Stimulated activated CD8-positive, alpha-beta memory T cell treated with anti-CD3 and anti-CD28 coated beads, Interleukin-12 subunit alpha, Interleukin-12 subunit beta, amount 100 ng/mL, for 4 hours (primary cell): ENCODE measurements at regions not wholly inside any gene's neighbourhood (a gene's known extent, or its start where the extent isn't known, plus 50 kb on each side); places are given as distances from the start of the nearest gene placed in this dataset.

Experiments
- DNase-seq: peaks from one replicate; pipeline ENCODE4 v3.0.0-alpha.2; 2020; ENCODE audit warnings: low read depth

- no peak for DNase-seq
Observed at GRCh38 chr6:28737750-28738395, 185.9 kb downstream of the TRIM27 start.

GRCh38 chr6:28738396-28738765 lies 185.4 kb downstream of the TRIM27 start:
- DNase-seq = no peak

- DNase-seq = no peak
Observed at GRCh38 chr6:28741363-28741762, 182.4 kb downstream of the TRIM27 start.

- no peak for DNase-seq
Observed at GRCh38 chr6:28742668-28743270, 181.0 kb downstream of the TRIM27 start.

- DNase-seq = no peak
Observed at GRCh38 chr6:28743271-28743789, 180.5 kb downstream of the TRIM27 start.

GRCh38 chr6:28747083-28747630 lies 176.6 kb downstream of the TRIM27 start:
- no peak for DNase-seq

- no peak for DNase-seq
Observed at GRCh38 chr6:28747631-28748157, 176.1 kb downstream of the TRIM27 start.

- DNase-seq = no peak
Observed at GRCh38 chr6:28748192-28748591, 175.6 kb downstream of the TRIM27 start.

GRCh38 chr6:28750926-28751458 lies 172.8 kb downstream of the TRIM27 start:
- no peak for DNase-seq

- no peak for DNase-seq
Observed at GRCh38 chr6:28751514-28751913, 172.3 kb downstream of the TRIM27 start.

- no peak for DNase-seq
Observed at GRCh38 chr6:28751963-28752350, 171.8 kb downstream of the TRIM27 start.

- no peak for DNase-seq
Observed at GRCh38 chr6:28757429-28758045, 166.2 kb downstream of the TRIM27 start.

GRCh38 chr6:28758046-28758817 lies 165.6 kb downstream of the TRIM27 start:
- no peak for DNase-seq

GRCh38 chr6:28758818-28759235 lies 165.0 kb downstream of the TRIM27 start:
- DNase-seq = no peak

GRCh38 chr6:28764014-28764723 lies 159.6 kb downstream of the TRIM27 start:
- no peak for DNase-seq

GRCh38 chr6:28764761-28765282 lies 159.0 kb downstream of the TRIM27 start:
- no peak for DNase-seq

GRCh38 chr6:28765978-28766351 lies 157.8 kb downstream of the TRIM27 start:
- no peak for DNase-seq

- DNase-seq = no peak
Observed at GRCh38 chr6:28766426-28766825, 157.4 kb downstream of the TRIM27 start.

- DNase-seq = no peak
Observed at GRCh38 chr6:28767133-28767532, 156.7 kb downstream of the TRIM27 start.

- no peak for DNase-seq
Observed at GRCh38 chr6:28767691-28768090, 156.1 kb downstream of the TRIM27 start.
